Caco-2 (cell line): ENCODE measurements at regions not wholly inside any gene's neighbourhood (a gene's known extent, or its start where the extent isn't known, plus 50 kb on each side); places are given as distances from the start of the nearest gene placed in this dataset.

Experiments
- BruUV-seq: library from RNA; stranded (reverse); fragments of 400-500 nt; replicated peaks from 2 replicates; lab custom pipeline; 2021; lab: Mats Ljungman, UMichigan
- CTCF ChIA-PET: fragments of 300-600 bp; sonication (Branson Sonifier 250); formaldehyde crosslinking; loops from one replicate; lab custom pipeline; 2022; ENCODE audit warnings: antibody characterized with exemption; lab: Charles Lee
- POLR2A ChIA-PET: fragments of 300-600 bp; sonication (Branson Sonifier 250); formaldehyde crosslinking; loops from one replicate; lab custom pipeline; 2022; ENCODE audit warnings: antibody characterized with exemption; lab: Charles Lee
- DNase-seq, 2 experiments: peaks; one replicate each; pipeline versions ENCODE4 v3.0.0 to v3.0.0-alpha.2; 2020 to 2022
- H3K27me3 ChIP-seq: replicated peaks from 2 replicates; pipeline ENCODE4 v1.6.0; 2011; ENCODE audit warnings: low read length; ENCODE audit not compliant: control insufficient read depth, insufficient read depth
- H3K36me3 ChIP-seq: 2 replicates; pipeline ENCODE4 v1.5.1; 2011; ENCODE audit warnings: low read length; ENCODE audit not compliant: control insufficient read depth, insufficient read depth
- H3K4me1 ChIP-seq: fragments of 250-450 bp; sonication (Bioruptor Pico); 2 replicates; pipeline ENCODE4 v1.5.1; 2020; ENCODE audit warnings: mild to moderate bottlenecking
- H3K4me3 ChIP-seq: 2 replicates; pipeline ENCODE4 v1.5.1; 2011; ENCODE audit warnings: low read depth, mild to moderate bottlenecking, control low read depth, low read length
- H3K9me3 ChIP-seq: fragments of 250-450 bp; sonication (Bioruptor Pico); 2 replicates; pipeline ENCODE4 v1.5.1; 2020; ENCODE audit warnings: mild to moderate bottlenecking, moderate library complexity
- H3K27ac Mint-ChIP-seq: one replicate; pipeline ENCODE4 v1.8.0; 2022; ENCODE audit warnings: mixed read lengths; ENCODE audit not compliant: unreplicated experiment
- H3K27me3 Mint-ChIP-seq: one replicate; pipeline ENCODE4 v1.8.0; 2022; ENCODE audit warnings: mixed read lengths; ENCODE audit not compliant: insufficient read depth, unreplicated experiment
- H3K36me3 Mint-ChIP-seq: one replicate; pipeline ENCODE4 v1.8.0; 2022; ENCODE audit warnings: mild to moderate bottlenecking, mixed read lengths; ENCODE audit not compliant: insufficient read depth, unreplicated experiment
- H3K4me1 Mint-ChIP-seq: one replicate; pipeline ENCODE4 v1.8.0; 2022; ENCODE audit warnings: low read depth, mixed read lengths; ENCODE audit not compliant: unreplicated experiment
- H3K4me3 Mint-ChIP-seq: one replicate; pipeline ENCODE4 v1.8.0; 2022; ENCODE audit warnings: mild to moderate bottlenecking, moderate library complexity, mixed read lengths; ENCODE audit not compliant: unreplicated experiment
- H3K9me3 Mint-ChIP-seq: one replicate; pipeline ENCODE4 v1.8.0; 2022; ENCODE audit warnings: mixed read lengths; ENCODE audit not compliant: unreplicated experiment
- intact Hi-C: fragments of 100-400 bp; cut with micrococcal nuclease; formaldehyde crosslinking; loops from one replicate; pipeline ENCODE4 v1.10.0; 2022; ENCODE audit not compliant: unreplicated experiment
- TF ChIP-seq, protein P1 (sequence below), 2 experiments: fragments of 200-600 bp in 1 of 2; IDR thresholded peaks; 1 replicate in 1 of 2; 2 replicates in 1 of 2; pipeline versions ENCODE4 v1.5.1 to v1.8.0; 2011 to 2022; ENCODE audit warnings: antibody characterized with exemption in 1 of 2, control low read depth in 1 of 2, inconsistent platforms in 1 of 2, low read depth in 1 of 2, low read length in 1 of 2, mild to moderate bottlenecking in 1 of 2, moderate library complexity in 1 of 2; ENCODE audit not compliant: insufficient read depth in 1 of 2, severe bottlenecking in 1 of 2, unreplicated experiment in 1 of 2

DNA sequence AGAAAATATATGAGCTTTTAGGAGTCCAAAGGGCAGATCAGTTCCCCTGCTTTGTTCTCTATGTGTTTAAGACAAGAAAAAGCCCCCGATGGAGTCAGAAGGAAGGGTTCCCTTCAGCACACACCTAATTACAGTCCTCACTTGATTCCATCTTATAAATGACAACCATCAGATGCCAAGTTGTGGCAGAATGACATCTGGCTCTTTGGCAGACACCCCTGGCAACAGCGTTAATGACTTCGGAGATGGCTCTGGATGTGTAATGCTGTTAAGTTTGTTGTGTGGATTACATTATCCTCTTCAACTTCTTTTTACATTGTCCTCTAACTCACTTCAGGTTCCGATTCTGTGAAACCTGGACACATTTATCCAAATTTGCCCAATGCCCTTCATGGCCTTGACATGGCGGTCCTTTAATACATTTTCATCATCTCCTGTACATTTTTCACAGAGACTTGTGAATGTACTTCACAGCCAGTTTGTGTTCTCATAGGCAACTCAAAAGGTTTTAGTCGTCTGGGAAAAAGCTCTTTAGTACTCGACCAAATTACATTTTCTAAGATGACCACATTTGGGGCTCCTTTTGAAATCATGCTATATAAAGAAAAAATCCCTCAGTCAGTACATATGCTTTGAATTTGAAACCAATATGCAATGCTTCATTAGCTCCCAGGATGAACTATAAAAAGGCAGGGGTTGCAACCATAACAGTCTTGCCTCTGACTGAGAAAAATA, 667.8 kb downstream of the NOVA1 start:
- Histone ChIP-seq H3K36me3 (no peaks in the 10 kb centered on the region), H3K9me3 (no peaks in the 10 kb centered on the region), H3K27me3 (no peaks in the 10 kb centered on the region), H3K4me3 (no peak overlapping the region), H3K4me1 (no peaks in the 10 kb centered on the region)
- TF ChIP-seq, protein P1, sequence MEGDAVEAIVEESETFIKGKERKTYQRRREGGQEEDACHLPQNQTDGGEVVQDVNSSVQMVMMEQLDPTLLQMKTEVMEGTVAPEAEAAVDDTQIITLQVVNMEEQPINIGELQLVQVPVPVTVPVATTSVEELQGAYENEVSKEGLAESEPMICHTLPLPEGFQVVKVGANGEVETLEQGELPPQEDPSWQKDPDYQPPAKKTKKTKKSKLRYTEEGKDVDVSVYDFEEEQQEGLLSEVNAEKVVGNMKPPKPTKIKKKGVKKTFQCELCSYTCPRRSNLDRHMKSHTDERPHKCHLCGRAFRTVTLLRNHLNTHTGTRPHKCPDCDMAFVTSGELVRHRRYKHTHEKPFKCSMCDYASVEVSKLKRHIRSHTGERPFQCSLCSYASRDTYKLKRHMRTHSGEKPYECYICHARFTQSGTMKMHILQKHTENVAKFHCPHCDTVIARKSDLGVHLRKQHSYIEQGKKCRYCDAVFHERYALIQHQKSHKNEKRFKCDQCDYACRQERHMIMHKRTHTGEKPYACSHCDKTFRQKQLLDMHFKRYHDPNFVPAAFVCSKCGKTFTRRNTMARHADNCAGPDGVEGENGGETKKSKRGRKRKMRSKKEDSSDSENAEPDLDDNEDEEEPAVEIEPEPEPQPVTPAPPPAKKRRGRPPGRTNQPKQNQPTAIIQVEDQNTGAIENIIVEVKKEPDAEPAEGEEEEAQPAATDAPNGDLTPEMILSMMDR (IDR thresholded peaks at IDR 0.05; ENCODE audit: insufficient read depth in 1 of 2, low read depth in 1 of 2, low read length in 1 of 2, severe bottlenecking in 1 of 2, unreplicated experiment in 1 of 2) = no peak
- Mint-ChIP-seq H3K4me1 (no peaks in the 10 kb centered on the region), H3K27ac (no peak overlapping the region), H3K4me3 (no peak overlapping the region), H3K27me3 (peaks cover 5% of the 10 kb centered on the region), H3K9me3 (no peaks in the 10 kb centered on the region), H3K36me3 (no peaks in the 10 kb centered on the region)
- intact Hi-C loops = no loop called here
- ChIA-PET CTCF (no interaction called here), POLR2A (no interaction called here)
- no TSS peak for BruUV-seq
- DNase-seq = no peak

DNA sequence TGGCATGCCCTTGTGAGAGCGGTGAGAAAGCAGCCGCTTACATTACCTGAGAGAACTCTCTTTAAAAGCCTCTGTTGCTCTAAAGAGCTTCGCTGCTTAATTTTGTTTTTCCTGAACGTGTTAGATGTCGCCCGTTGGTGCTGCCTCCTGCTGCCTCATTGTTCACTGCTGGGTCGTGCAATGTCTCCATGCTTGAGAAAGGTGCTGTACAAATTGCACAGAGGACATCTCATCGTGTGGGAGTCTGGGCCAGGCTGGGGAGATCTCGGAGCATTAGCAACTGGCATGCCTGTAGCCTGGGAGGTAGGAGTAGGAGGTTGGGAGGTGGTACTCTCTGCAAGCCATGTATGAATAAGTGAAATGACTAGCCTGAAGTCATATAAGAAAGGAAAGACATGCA, 686.0 kb downstream of the NOVA1 start:
- no peaks in the 10 kb centered on the region for H3K4me1 ChIP-seq
- no peaks in the 10 kb centered on the region for H3K9me3 ChIP-seq
- Mint-ChIP-seq H3K9me3 (no peaks in the 10 kb centered on the region), H3K36me3 (no peaks in the 10 kb centered on the region), H3K27me3 (peaks cover 6% of the 10 kb centered on the region), H3K27ac (no peak overlapping the region), H3K4me1 (no peaks in the 10 kb centered on the region), H3K4me3 (no peak overlapping the region)
- 0 out of 2 replicates have a peak, but pooled peaks cover 1% of the 10 kb centered on the region for H3K27me3 ChIP-seq
- ChIA-PET CTCF (no interaction called here), POLR2A (no interaction called here)
- no peak overlapping the region for H3K4me3 ChIP-seq
- H3K36me3 ChIP-seq = no peaks in the 10 kb centered on the region
- intact Hi-C loops = no loop called here
- no TSS peak for BruUV-seq
- DNase-seq = no peak
- TF ChIP-seq, protein P1 (IDR thresholded peaks at IDR 0.05; ENCODE audit: insufficient read depth in 1 of 2, low read depth in 1 of 2, low read length in 1 of 2, severe bottlenecking in 1 of 2, unreplicated experiment in 1 of 2) = no peak

GRCh38 chr14:25909045-25909747, 688.6 kb downstream of the NOVA1 start:
- POLR2A ChIA-PET = no interaction called here
- TF ChIP-seq, protein P1 (IDR thresholded peaks at IDR 0.05; ENCODE audit: insufficient read depth in 1 of 2, low read depth in 1 of 2, low read length in 1 of 2, severe bottlenecking in 1 of 2, unreplicated experiment in 1 of 2) = no peak
- Mint-ChIP-seq H3K9me3 (no peaks in the 10 kb centered on the region), H3K4me3 (no peak overlapping the region), H3K27me3 (peaks cover 17% of the 10 kb centered on the region), H3K36me3 (no peaks in the 10 kb centered on the region), H3K27ac (no peak overlapping the region), H3K4me1 (no peaks in the 10 kb centered on the region)
- no peak for DNase-seq
- no peaks in the 10 kb centered on the region for H3K36me3 ChIP-seq
- no TSS peak for BruUV-seq
- intact Hi-C loops = no loop called here
- CTCF ChIA-PET = no interaction called here
- H3K4me1 ChIP-seq = no peaks in the 10 kb centered on the region
- H3K27me3 ChIP-seq = 0 out of 2 replicates have a peak, but pooled peaks cover 1% of the 10 kb centered on the region
- H3K9me3 ChIP-seq = no peaks in the 10 kb centered on the region
- no peak overlapping the region for H3K4me3 ChIP-seq
